ENCODE measurements at regions not wholly inside any gene's neighbourhood (a gene's known extent, or its start where the extent isn't known, plus 50 kb on each side); places are given as distances from the start of the nearest gene placed in this dataset.

GRCh38 chr12:94761559-94761958, 111.2 kb upstream of the TMCC3 start:
- Histone ChIP-seq H3K79me2 (peaks cover 7% of the 10 kb centered on the region), H3K4me2 (ENCODE audit: low read length) (no peak overlapping the region), H3K36me3 (ENCODE audit: control insufficient read depth, insufficient read depth, low read length) (no peaks in the 10 kb centered on the region), H2AFZ (no peak overlapping the region), H3K4me3 (ENCODE audit: low read depth, low read length) (no peak overlapping the region), H3K9ac (no peak overlapping the region), H3K9me3 (ENCODE audit: control insufficient read depth, low read length) (no peaks in the 10 kb centered on the region), H3K4me1 (no peaks in the 10 kb centered on the region), H3K27ac (no peak overlapping the region), H3K27me3 (ENCODE audit: control insufficient read depth, insufficient read depth, low read length) (no peaks in the 10 kb centered on the region)
- TF ChIP-seq CTCF (IDR thresholded peaks at IDR 0.05): no peak

DNA sequence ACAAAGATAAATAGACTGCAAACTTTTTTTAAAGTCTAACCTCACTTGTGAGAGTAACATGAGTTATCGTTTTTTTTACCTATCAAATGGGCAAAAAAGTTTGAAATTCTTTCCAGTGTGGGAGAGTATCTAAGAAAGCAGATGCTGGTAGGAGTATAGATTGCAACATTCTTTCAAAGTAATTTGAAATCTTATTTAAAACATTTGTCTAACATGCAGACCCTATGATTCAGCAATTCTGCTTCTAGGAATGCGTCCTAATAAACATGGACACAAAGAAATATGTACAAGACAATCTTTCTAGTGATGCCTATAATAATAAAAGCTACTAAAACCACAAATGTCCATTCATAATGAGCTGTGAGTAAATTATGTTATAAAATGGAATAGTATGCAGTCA, 110.4 kb upstream of the TMCC3 start:
- H3K27ac ChIP-seq: no peak overlapping the region
- peaks cover 8% of the 10 kb centered on the region for H3K79me2 ChIP-seq
- H3K4me3 ChIP-seq (ENCODE audit: low read depth, low read length): no peak overlapping the region
- no peaks in the 10 kb centered on the region for H3K27me3 ChIP-seq (ENCODE audit: control insufficient read depth, insufficient read depth, low read length)
- no peaks in the 10 kb centered on the region for H3K4me1 ChIP-seq
- no peak overlapping the region for H3K9ac ChIP-seq
- no peaks in the 10 kb centered on the region for H3K9me3 ChIP-seq (ENCODE audit: control insufficient read depth, low read length)
- no peak for TF ChIP-seq CTCF (IDR thresholded peaks at IDR 0.05)
- H3K4me2 ChIP-seq (ENCODE audit: low read length): no peak overlapping the region
- H2AFZ ChIP-seq: no peak overlapping the region
- no peaks in the 10 kb centered on the region for H3K36me3 ChIP-seq (ENCODE audit: control insufficient read depth, insufficient read depth, low read length)

DNA sequence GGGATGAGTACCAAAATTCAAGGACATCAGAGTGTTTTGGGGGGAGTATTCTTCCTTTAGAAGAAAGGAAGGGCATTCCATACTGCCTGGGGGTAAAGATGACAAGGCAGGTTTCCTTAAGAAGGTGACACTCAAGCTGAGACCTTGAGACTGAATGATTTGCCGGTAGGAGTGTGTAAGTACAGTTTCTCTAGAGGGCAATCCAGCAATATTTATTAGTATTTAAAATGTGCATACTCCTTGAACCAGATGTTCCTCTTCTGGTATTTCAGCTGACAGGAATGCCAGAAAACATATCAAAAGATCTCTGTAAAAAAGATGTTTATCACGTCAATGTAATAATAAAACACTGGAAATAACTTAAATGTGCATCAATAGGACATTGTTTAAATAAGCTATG, 106.4 kb upstream of the TMCC3 start:
- no peak overlapping the region for H3K27ac ChIP-seq
- H3K4me1 ChIP-seq: peaks cover 3% of the 10 kb centered on the region
- no peak overlapping the region for H3K9ac ChIP-seq
- H3K79me2 ChIP-seq: peaks cover 6% of the 10 kb centered on the region
- H3K27me3 ChIP-seq (ENCODE audit: control insufficient read depth, insufficient read depth, low read length): no peaks in the 10 kb centered on the region
- H3K4me3 ChIP-seq (ENCODE audit: low read depth, low read length): no peak overlapping the region
- no peaks in the 10 kb centered on the region for H3K36me3 ChIP-seq (ENCODE audit: control insufficient read depth, insufficient read depth, low read length)
- no peak overlapping the region for H3K4me2 ChIP-seq (ENCODE audit: low read length)
- no peak overlapping the region for H2AFZ ChIP-seq
- no peak for TF ChIP-seq CTCF (IDR thresholded peaks at IDR 0.05)
- H3K9me3 ChIP-seq (ENCODE audit: control insufficient read depth, low read length): no peaks in the 10 kb centered on the region

DNA sequence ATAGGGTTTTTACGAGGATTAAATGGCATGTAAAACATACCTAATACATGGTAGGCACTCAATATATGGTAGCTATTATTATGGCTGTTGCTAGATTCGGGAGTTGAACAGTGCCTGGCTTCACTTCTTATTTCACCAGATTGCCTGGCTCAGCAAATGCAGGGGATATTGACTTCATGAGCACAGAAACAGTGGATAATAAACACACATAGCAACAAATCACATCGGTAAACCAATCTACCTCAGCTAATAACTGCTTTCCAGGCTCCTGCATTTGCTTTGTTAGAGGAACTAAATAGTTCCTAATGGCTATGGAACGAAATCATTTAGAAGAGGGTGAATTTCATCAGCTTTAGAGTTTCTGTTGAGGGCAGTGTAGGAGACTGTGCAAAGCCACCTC, 105.2 kb upstream of the TMCC3 start:
- no peak overlapping the region for H2AFZ ChIP-seq
- peaks cover 6% of the 10 kb centered on the region for H3K79me2 ChIP-seq
- no peak for TF ChIP-seq CTCF (IDR thresholded peaks at IDR 0.05)
- no peaks in the 10 kb centered on the region for H3K27me3 ChIP-seq (ENCODE audit: control insufficient read depth, insufficient read depth, low read length)
- H3K9ac ChIP-seq: no peak overlapping the region
- H3K4me3 ChIP-seq (ENCODE audit: low read depth, low read length): no peak overlapping the region
- H3K4me2 ChIP-seq (ENCODE audit: low read length): no peak overlapping the region
- peaks cover 3% of the 10 kb centered on the region for H3K4me1 ChIP-seq
- H3K27ac ChIP-seq: no peak overlapping the region
- H3K36me3 ChIP-seq (ENCODE audit: control insufficient read depth, insufficient read depth, low read length): no peaks in the 10 kb centered on the region
- no peaks in the 10 kb centered on the region for H3K9me3 ChIP-seq (ENCODE audit: control insufficient read depth, low read length)

DNA sequence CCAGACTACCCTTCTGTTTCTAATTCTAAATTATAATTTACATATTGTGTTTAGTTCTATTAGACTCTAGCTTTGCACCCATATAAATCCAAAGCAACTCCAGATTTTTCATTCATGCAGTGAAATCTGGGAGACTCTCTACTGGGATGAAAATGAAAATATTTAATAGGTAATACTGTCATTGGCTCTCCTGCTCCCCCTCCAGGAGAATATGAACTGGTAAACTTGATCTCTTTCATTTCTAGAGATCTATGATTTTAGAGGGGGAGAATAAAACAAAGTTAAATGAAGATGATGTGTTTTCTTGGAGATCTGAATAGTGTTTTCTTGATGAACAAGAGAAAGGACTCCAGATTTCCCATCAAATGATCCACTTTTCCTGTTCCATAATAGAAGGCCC, 104.3 kb upstream of the TMCC3 start:
- Histone ChIP-seq H3K4me1 (peaks cover 3% of the 10 kb centered on the region), H2AFZ (no peak overlapping the region), H3K27me3 (ENCODE audit: control insufficient read depth, insufficient read depth, low read length) (no peaks in the 10 kb centered on the region), H3K4me3 (ENCODE audit: low read depth, low read length) (no peak overlapping the region), H3K36me3 (ENCODE audit: control insufficient read depth, insufficient read depth, low read length) (no peaks in the 10 kb centered on the region), H3K4me2 (ENCODE audit: low read length) (no peak overlapping the region), H3K27ac (no peak overlapping the region), H3K9ac (no peak overlapping the region), H3K9me3 (ENCODE audit: control insufficient read depth, low read length) (no peaks in the 10 kb centered on the region), H3K79me2 (peaks cover 8% of the 10 kb centered on the region)
- peak; percentile 9 for TF ChIP-seq CTCF (IDR thresholded peaks at IDR 0.05)
